Stimulated activated CD8-positive, alpha-beta memory T cell treated with anti-CD3 and anti-CD28 coated beads, Interleukin-4, amount 100 ng/mL, for 24 hours (primary cell): ENCODE measurements at regions not wholly inside any gene's neighbourhood (a gene's known extent, or its start where the extent isn't known, plus 50 kb on each side); places are given as distances from the start of the nearest gene placed in this dataset.

ENCODE experiments used
- DNase-seq: peaks from one replicate; pipeline ENCODE4 v3.0.0-alpha.2; 2020; ENCODE audit warnings: low read depth

DNA sequence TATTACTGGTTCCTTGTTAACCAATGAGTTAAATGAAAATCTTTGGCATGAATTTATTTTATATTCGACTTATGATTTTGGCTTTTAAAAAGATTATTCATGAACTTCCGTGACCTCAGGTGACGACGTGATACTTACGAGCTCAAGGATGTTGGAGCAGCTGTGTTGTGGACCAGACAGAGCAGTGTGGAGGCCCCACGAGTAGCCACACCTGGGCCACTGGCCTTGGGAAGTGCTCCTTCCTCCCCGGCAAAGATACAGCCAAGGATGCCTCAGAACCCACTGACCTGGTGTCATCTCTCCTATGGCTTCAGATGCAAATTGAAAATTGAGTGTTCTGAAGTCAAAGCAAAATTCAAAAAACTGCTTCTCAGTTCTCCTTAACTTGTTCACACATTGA is 147.5 kb upstream of the PPP2R2D start:
- DNase-seq: no peak

- DNase-seq: no peak
Observed at GRCh38 chr10:131755200-131755599, 145.6 kb upstream of the PPP2R2D start.

DNA sequence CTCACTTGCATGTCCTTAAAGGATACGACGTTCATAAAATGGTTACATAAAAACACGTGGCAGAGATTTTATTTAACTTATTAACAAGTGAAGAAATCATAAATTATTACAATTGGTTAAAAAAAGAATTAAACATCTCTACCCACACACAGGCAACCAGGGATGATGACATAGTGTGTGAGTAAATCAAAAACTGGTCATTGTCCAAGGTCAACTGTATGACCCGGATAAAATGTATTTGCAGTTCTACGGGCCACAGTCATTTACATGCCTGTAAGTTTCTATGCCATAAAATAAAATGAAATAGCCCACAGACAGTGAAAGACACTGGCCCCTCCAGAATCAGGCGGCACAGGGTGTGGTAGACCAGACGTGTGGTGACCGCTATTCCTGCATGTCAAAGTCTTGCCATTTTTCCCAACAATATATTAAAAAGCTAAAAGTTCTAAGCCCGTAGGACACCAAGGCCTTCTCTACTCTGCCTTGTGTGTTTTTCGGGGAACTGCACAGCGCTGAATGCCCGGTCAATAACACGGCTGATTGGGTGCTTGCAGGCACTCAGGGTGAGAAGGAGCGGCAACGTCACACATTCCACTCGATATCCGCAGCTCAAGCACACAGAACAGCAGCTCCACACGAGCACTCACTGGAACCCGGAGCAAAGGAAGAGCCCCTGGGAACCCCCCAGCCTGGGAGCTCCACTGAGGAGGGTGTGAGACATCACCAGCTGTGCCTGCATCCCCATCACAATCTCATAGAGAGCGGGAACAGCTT is 143.3 kb upstream of the PPP2R2D start:
- no peak for DNase-seq

GRCh38 chr10:131758062-131758938 is 142.5 kb upstream of the PPP2R2D start:
- DNase-seq: no peak

GRCh38 chr10:131758939-131759301 is 141.9 kb upstream of the PPP2R2D start:
- no peak for DNase-seq

GRCh38 chr10:131759347-131759746 is 141.5 kb upstream of the PPP2R2D start:
- DNase-seq: no peak

DNA sequence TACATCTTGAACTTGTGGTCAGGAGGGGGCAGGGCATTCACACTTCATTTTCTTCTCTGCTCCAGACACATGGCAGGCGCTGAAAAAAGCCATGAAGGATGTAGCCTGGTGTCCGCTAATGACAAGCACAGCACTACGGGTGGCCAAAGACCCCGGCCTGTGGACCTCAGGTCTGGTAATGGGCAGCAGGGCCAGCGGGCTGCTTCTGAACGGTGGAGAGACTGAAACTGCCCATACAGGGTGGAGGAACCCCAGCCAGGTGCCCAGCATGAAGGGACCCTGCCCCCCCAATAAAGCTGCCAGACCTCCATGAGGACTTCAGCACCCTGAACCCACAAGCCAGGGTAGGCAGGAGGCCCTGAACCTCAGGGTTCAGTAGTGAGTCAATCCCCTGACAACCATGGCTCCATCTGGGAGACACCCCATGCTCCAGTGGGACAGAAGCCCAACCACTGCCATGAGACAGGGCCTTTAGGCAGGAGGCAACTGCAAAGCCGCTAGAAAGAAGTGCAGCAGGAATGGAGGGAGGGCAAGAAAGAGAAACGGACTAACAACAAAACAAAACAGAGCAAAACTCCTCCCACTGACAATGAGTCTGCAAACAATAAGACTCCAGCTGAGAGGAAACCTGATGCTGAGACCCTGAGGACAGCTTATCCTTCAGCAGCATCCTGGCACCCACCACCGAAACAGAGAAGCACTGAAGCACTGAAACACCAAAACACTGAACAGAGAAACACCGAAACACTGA is 140.2 kb upstream of the PPP2R2D start:
- no peak for DNase-seq

DNA sequence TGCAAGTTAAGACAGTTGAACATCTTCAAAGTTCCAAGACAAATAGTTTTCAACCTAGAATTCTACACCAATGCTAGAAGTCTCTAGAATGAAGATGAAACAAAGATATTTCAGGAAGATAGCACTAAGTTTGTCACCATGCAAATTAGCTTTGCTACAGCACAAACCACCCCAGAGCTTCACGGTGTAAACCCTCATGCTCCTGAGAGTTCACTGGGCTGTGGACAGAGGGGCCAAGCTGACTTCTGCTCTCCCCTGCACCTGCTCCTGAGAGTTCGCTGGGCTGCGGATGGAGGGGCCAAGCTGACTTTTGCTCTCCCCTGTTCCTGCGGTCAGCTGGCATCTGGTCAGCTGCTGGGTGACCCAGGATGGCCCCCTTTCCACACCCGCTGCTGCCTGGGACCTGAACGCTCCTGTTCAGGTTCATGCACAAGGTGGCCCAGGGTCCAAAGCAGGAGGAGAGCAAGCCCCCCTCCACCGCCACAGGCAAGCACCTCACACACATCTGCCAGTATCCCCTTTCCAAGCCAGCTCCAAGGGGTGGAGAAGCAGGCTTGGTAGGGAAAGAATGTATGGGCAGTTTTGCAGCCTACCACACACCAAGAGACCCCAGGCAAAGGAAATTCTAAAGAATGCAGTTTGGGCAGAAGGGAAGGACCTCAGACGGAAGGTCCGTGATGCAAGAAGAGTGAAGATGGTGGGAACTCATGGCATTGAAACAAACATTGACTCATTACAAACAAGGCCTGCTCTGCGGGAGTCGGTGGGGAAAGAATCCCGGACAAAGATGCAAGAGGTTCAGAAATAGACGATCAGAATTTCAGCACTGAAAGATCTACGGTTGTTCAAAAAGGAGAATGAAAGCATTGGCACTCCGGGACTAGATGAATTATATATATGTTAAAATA is 137.8 kb upstream of the PPP2R2D start:
- no peak for DNase-seq

DNA sequence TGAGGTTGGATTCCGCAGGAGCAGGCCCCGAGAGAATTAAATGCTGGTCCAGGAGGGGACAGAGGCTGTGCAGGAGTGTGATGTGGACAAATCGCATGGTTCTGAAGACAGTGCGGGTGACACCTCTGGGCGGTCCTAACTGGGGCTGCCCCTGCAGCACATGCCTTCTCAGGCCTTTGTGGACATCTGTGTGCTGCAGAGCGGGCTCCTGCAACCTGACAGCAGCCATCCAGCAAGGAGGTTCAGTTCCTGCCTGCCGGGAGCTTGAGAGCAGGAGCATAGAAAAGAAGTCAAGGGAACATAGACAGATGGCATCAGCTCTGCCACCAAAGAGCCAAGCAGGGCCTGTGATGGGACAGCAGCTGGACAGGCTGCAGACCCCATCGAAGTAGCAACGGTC is 135.9 kb upstream of the PPP2R2D start:
- no peak for DNase-seq

DNA sequence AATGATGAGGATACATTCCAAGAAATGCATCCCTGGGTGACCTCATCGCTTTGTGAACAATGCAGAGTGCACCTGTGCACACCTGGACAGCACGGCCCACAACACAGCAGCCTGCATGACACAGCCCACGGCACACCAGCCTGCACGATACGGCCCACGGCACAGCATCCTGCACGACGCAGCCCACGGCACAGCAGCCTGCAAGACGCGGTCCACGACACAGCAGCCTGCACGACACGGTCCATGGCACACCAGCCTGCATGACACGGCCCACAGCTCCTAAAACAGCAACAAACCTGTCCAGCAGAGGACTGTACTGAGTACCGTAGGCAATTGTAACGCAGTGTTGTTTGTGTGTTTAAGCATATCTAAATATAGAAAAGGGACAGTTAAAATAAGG is 134.7 kb upstream of the PPP2R2D start:
- no peak for DNase-seq

DNA sequence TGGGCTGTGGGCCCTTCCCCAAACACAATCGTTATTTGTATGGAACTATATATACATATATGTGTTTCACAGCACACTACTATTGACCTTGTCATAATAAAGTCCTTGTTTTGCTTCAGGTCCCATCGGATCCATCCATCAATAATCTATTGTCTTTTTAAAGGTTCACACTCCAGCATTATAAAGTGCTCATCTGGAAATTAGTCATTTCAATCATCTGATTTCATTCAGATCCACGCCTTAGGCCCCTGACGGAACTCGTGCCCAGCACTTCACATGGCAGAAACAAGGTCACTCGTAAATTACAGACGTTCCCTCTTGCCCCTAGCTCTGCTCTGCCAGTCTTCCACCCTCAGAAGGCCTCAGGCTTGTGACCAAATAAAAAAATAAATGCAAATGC is 133.1 kb upstream of the PPP2R2D start:
- DNase-seq: no peak

DNA sequence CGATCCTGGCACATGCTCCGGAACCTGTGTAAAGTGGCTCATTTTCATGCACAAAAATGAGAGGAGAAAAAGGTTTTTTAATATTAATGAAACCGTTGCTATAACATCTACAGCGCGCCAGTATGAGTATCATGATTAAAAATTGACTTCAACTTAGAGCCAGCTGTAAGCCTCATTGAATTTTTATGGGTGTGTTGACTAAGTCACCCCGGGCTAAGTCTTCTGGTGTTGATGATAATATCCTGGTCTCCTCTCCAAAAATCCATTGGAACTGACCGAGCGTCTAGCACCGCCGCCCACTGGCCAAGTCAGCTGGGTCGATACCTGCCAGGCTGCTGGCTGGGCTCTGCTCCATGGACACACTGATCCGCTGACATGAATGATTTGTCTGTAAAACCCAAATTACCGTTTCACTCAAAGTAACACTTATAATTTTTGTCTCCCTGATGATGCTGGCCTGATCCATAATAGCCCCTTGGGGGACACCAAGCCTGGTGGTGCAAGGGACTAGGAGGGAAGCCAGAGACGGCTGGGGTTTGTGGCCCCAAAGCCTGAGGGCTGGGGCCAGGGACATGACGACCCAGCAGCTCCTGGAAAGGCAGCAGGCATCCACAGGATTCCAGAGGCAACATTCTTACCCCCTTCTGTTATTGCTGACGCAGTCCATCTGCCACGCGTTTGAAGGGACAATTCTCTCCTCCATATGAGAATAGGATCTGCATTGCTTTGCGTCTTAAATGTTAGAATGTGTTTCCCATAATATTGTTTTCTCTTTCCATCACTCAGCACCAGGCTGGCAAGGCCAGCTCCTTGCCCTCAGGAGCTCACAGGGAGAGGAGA is 131.0 kb upstream of the PPP2R2D start:
- DNase-seq: no peak

- DNase-seq: no peak
Observed at GRCh38 chr10:131770946-131771633, 129.7 kb upstream of the PPP2R2D start.

GRCh38 chr10:131771634-131772358 is 129.0 kb upstream of the PPP2R2D start:
- DNase-seq: no peak

DNA sequence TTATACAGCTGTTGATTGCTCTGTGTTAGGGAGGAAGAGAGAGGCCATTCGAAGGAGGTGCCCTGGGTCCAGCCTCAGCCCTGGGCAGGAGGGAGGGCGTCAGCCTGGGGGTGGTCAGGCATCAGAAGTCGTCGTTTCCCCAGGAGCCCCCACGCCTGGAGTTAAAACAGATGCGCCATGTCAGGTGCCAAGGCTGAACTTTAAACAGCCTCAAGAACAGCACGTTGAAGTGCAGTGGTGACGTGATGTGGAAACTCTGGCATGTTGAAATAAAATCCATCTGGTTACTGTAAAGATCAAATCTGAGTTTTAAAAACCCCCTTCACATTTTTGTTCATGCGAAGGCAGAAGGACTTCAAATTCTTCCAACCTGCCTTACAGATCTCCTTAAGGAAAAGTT is 128.4 kb upstream of the PPP2R2D start:
- DNase-seq: no peak

- DNase-seq: no peak
Observed at GRCh38 chr10:131773370-131774343, 127.2 kb upstream of the PPP2R2D start.

DNA sequence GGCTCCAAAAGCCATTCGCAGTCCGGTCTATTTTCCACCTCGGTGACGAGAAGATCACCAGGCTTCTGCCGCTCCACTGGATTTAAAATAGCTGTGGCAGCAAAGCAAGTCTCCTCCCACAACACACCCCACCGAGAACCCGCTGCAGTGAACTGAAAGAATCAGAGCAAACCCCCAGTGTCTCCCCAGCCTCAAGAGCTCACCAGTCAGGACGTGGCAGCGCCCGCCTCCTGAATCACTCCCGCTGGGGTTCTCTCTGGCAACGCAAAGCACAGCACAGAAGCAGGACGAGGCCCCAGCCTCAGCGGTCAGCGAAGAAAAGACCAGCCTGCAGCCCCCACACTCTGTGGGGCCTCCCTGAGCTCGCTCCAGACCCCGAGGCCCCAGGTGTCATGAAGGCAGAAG is 126.1 kb upstream of the PPP2R2D start:
- DNase-seq: no peak

GRCh38 chr10:131775433-131775832 is 125.4 kb upstream of the PPP2R2D start:
- DNase-seq: no peak
